DND-41 (cell line): ENCODE measurements at regions not wholly inside any gene's neighbourhood (a gene's known extent, or its start where the extent isn't known, plus 50 kb on each side); places are given as distances from the start of the nearest gene placed in this dataset.

Experiments
- EZH2 ChIP-seq: IDR thresholded peaks from 3 replicates; pipeline ENCODE4 v1.6.1; 2012; ENCODE audit warnings: borderline replicate concordance, low read depth, mild to moderate bottlenecking, moderate library complexity, low read length, inconsistent platforms; ENCODE audit not compliant: severe bottlenecking
- TF ChIP-seq, protein P1 (sequence below): IDR thresholded peaks from 2 replicates; pipeline ENCODE4 v1.5.1; 2012; ENCODE audit warnings: borderline replicate concordance, low read length, moderate library complexity, mild to moderate bottlenecking; ENCODE audit not compliant: poor library complexity, severe bottlenecking; ENCODE audit errors: extremely low read depth

DNA sequence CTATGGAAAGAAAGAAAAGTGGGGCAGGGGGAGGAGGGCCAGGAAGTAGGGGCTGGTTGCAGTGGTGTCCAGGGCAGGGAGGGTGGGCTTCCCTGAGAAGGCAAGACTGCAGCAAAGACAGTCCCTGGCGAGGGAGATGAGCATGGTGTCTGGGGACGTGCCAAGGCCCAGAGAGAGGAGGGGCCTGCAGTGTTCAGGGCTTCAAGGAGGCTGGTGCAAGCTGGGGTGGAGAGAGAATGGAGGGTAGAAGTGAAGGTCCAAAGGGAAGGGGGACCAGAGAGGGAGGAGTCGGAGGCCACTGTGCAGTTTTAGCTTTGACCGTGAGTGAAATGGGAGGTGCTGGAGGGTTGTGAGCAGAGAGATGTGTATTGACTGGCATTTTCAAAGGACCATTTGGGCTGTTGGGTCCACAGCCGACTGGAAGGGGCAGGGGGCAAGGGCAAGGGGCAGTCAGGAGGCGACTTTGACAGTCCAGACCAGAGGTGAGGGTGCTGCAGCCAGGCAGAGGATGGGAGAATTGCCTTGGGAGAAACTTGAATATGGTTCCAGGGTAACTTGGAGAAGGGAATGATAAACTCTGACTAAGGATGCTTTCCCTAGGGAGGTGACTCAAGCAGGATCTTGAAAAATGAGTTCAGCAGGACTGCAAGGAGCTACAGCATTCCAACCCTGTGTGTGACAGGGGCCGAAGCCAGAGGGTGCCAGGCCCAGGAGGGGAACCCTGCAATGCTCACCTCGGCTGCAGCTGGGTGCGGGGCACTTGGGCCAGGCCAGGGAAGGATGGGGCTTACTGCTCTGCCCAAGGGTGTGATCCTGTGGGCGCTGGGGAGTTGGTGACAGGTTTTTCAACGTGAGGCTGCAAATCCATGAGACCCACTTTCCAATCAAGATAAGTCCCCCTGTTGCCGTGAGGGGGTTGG lies 177.1 kb upstream of the HAAO start:
- no peak for TF ChIP-seq EZH2
- TF ChIP-seq, protein P1, sequence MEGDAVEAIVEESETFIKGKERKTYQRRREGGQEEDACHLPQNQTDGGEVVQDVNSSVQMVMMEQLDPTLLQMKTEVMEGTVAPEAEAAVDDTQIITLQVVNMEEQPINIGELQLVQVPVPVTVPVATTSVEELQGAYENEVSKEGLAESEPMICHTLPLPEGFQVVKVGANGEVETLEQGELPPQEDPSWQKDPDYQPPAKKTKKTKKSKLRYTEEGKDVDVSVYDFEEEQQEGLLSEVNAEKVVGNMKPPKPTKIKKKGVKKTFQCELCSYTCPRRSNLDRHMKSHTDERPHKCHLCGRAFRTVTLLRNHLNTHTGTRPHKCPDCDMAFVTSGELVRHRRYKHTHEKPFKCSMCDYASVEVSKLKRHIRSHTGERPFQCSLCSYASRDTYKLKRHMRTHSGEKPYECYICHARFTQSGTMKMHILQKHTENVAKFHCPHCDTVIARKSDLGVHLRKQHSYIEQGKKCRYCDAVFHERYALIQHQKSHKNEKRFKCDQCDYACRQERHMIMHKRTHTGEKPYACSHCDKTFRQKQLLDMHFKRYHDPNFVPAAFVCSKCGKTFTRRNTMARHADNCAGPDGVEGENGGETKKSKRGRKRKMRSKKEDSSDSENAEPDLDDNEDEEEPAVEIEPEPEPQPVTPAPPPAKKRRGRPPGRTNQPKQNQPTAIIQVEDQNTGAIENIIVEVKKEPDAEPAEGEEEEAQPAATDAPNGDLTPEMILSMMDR, result no peak
